Astrocyte of the spinal cord (primary cell): ENCODE measurements at regions not wholly inside any gene's neighbourhood (a gene's known extent, or its start where the extent isn't known, plus 50 kb on each side); places are given as distances from the start of the nearest gene placed in this dataset.

Source experiments
- DNase-seq: peaks from one replicate; pipeline ENCODE4 v3.0.0; 2011; ENCODE audit warnings: low read depth, low spot score
- H3K4me3 ChIP-seq: 2 replicates; pipeline ENCODE4 v1.5.1; 2011; ENCODE audit warnings: low read depth, mild to moderate bottlenecking, low read length, moderate library complexity
- CTCF ChIP-seq: IDR thresholded peaks from 2 replicates; pipeline ENCODE4 v1.5.1; 2012; ENCODE audit warnings: low read depth, mild to moderate bottlenecking, low read length, inconsistent platforms
- in situ Hi-C: cut with HindIII; loops from 2 replicates; pipeline ENCODE4 v1.10.0; 2017; ENCODE audit warnings: low sequenced_read_pairs

- H3K4me3 ChIP-seq: no peak overlapping the region
- no peak for TF ChIP-seq CTCF
- no peak for DNase-seq
- in situ Hi-C loops: no loop called here
Observed at GRCh38 chr1:88186911-88187310, 497.2 kb upstream of the PKN2 start.

- H3K4me3 ChIP-seq: no peak overlapping the region
- in situ Hi-C loops: no loop called here
- TF ChIP-seq CTCF: no peak
- DNase-seq: no peak
Observed at GRCh38 chr1:88188038-88188437, 496.0 kb upstream of the PKN2 start.

GRCh38 chr1:88189525-88189924 lies 494.5 kb upstream of the PKN2 start:
- TF ChIP-seq CTCF: no peak
- no peak overlapping the region for H3K4me3 ChIP-seq
- no peak for DNase-seq
- in situ Hi-C loops: no loop called here

- DNase-seq: no peak
- no peak overlapping the region for H3K4me3 ChIP-seq
- in situ Hi-C loops: no loop called here
- TF ChIP-seq CTCF: no peak
Observed at GRCh38 chr1:88191917-88192316, 492.2 kb upstream of the PKN2 start.

GRCh38 chr1:88194542-88194941 lies 489.5 kb upstream of the PKN2 start:
- in situ Hi-C loops: no loop called here
- DNase-seq: no peak
- no peak overlapping the region for H3K4me3 ChIP-seq
- no peak for TF ChIP-seq CTCF

GRCh38 chr1:88200545-88200944 lies 483.5 kb upstream of the PKN2 start:
- H3K4me3 ChIP-seq: no peak overlapping the region
- no peak for TF ChIP-seq CTCF
- no peak for DNase-seq
- in situ Hi-C loops: no loop called here

GRCh38 chr1:88204111-88204510 lies 480.0 kb upstream of the PKN2 start:
- no peak overlapping the region for H3K4me3 ChIP-seq
- no peak for DNase-seq
- no peak for TF ChIP-seq CTCF
- in situ Hi-C loops: no loop called here
